ENCODE measurements at regions not wholly inside any gene's neighbourhood (a gene's known extent, or its start where the extent isn't known, plus 50 kb on each side); places are given as distances from the start of the nearest gene placed in this dataset.

- TF ChIP-seq EP300 (IDR thresholded peaks at IDR 0.05; ENCODE audit: low read depth in 2 of 2, low read length in 2 of 2) = peak in 1 of 2 experiments; percentile 72; a peak in 1 of 4 replicates
- 0 out of 2 replicates have a peak, but pooled peaks have one; percentile 33 for TF ChIP-seq EP300 (CRISPR knock-in tag; IDR thresholded peaks at IDR 0.05; ENCODE audit: borderline replicate concordance)
- 0 out of 2 replicates have a peak, but pooled peaks have one; percentile 28 for TF ChIP-seq ZNF784 (CRISPR knock-in tag; IDR thresholded peaks at IDR 0.05; ENCODE audit: borderline replicate concordance)
- TF ChIP-seq STAT5B (CRISPR knock-in tag; IDR thresholded peaks at IDR 0.05) = no peak
- TF ChIP-seq REL (CRISPR knock-in tag; conservative IDR thresholded peaks at IDR 0.05) = no peak
- no peak for TF ChIP-seq TOE1 (CRISPR knock-in tag; IDR thresholded peaks at IDR 0.05)
- TF ChIP-seq ZNF552 (CRISPR knock-in tag; IDR thresholded peaks at IDR 0.05; ENCODE audit: borderline replicate concordance) = no peak
- no peak for TF ChIP-seq NR2F1 (CRISPR knock-in tag; IDR thresholded peaks at IDR 0.05)
- TF ChIP-seq E2F2 (CRISPR knock-in tag; IDR thresholded peaks at IDR 0.05; ENCODE audit: borderline replicate concordance) = no peak
- peak; percentile 91 for TF ChIP-seq ARID5B (CRISPR knock-in tag; IDR thresholded peaks at IDR 0.05)
- no peak for TF ChIP-seq FIP1L1 (IDR thresholded peaks at IDR 0.05; ENCODE audit: borderline replicate concordance, insufficient read depth, low read depth, low read length)
- no peak for TF ChIP-seq ZNF124 (CRISPR knock-in tag; IDR thresholded peaks at IDR 0.05)
- TF ChIP-seq ZNF557 (CRISPR knock-in tag; IDR thresholded peaks at IDR 0.05) = no peak
- peak; percentile 51; the same call in 1 of the 2 replicates for TF ChIP-seq ZSCAN21 (CRISPR knock-in tag; IDR thresholded peaks at IDR 0.05; ENCODE audit: borderline replicate concordance)
- peak; percentile 74 for TF ChIP-seq ATF3 (CRISPR knock-in tag; IDR thresholded peaks at IDR 0.05)
- TF ChIP-seq ZBTB26 (CRISPR knock-in tag; IDR thresholded peaks at IDR 0.05; ENCODE audit: borderline replicate concordance) = no peak
- TF ChIP-seq ZNF607 (CRISPR knock-in tag; IDR thresholded peaks at IDR 0.05; ENCODE audit: borderline replicate concordance) = no peak
- 0 out of 2 replicates have a peak, but pooled peaks have one; percentile 54 for TF ChIP-seq FOXO4 (CRISPR knock-in tag; conservative IDR thresholded peaks at IDR 0.05)
- no peak for TF ChIP-seq U2AF2 (IDR thresholded peaks at IDR 0.05; ENCODE audit: low read depth, low read length)
Measured at GRCh38 chr1:101291562-101292380, 55.0 kb downstream of the S1PR1 start (continued).

Measured in HepG2 (cell line).